ENCODE measurements at regions not wholly inside any gene's neighbourhood (a gene's known extent, or its start where the extent isn't known, plus 50 kb on each side); places are given as distances from the start of the nearest gene placed in this dataset.

DNA sequence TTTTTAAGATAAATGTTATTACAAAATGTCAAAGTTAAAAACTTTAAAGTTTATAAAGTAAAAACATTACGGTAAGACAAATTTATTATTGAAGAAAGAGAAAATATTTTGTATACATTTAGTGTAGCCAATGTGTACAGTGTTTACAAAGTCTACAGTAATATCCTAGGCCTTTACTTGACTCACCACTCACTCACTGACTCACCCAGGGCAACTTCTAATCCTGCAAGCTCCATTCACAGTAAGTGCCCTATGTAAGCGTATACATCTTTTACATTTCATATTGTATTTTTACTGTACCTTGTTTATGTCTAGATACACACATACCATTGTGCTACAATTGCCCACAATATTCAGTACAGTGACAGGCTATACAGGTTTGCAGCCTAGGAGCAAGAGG is 448.2 kb downstream of the KCTD12 start:
- TF ChIP-seq, protein P1, sequence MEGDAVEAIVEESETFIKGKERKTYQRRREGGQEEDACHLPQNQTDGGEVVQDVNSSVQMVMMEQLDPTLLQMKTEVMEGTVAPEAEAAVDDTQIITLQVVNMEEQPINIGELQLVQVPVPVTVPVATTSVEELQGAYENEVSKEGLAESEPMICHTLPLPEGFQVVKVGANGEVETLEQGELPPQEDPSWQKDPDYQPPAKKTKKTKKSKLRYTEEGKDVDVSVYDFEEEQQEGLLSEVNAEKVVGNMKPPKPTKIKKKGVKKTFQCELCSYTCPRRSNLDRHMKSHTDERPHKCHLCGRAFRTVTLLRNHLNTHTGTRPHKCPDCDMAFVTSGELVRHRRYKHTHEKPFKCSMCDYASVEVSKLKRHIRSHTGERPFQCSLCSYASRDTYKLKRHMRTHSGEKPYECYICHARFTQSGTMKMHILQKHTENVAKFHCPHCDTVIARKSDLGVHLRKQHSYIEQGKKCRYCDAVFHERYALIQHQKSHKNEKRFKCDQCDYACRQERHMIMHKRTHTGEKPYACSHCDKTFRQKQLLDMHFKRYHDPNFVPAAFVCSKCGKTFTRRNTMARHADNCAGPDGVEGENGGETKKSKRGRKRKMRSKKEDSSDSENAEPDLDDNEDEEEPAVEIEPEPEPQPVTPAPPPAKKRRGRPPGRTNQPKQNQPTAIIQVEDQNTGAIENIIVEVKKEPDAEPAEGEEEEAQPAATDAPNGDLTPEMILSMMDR (IDR thresholded peaks at IDR 0.05; ENCODE audit: low read length), result no peak
- TF ChIP-seq EZH2phosphoT487 (IDR thresholded peaks at IDR 0.05; ENCODE audit: low read length), result no peak

Data from MM.1S (cell line).